CD8-positive, alpha-beta memory T cell (primary cell): ENCODE measurements at regions not wholly inside any gene's neighbourhood (a gene's known extent, or its start where the extent isn't known, plus 50 kb on each side); places are given as distances from the start of the nearest gene placed in this dataset.
"Not testable (repeated sequence)": the region's sequence is repeated elsewhere in the genome, so short reads cannot be mapped to it uniquely, and the experiment has no call there.

ENCODE experiments used
- CTCF ChIA-PET: fragments of 350-600 bp; sonication (Branson Sonifier 250); formaldehyde crosslinking; loops from one replicate; lab custom pipeline; 2021; ENCODE audit warnings: antibody characterized with exemption; lab: Charles Lee
- POLR2A ChIA-PET: fragments of 350-600 bp; sonication (Branson Sonifier 250); formaldehyde crosslinking; loops from one replicate; lab custom pipeline; 2021; ENCODE audit warnings: antibody characterized with exemption; lab: Charles Lee
- DNase-seq, 5 donors: peaks; one replicate each; pipeline versions ENCODE4 v3.0.0 to v3.0.0-alpha.2; 2020 to 2022; ENCODE audit warnings: mixed read lengths in 1 of 5
- H3K27ac ChIP-seq: one replicate; pipeline ENCODE4 v1.7.0; 2013; ENCODE audit warnings: low read depth, mild to moderate bottlenecking, low read length, moderate library complexity
- H3K27me3 ChIP-seq: 2 replicates; pipeline ENCODE4 v1.7.0; 2013; ENCODE audit warnings: low read length, mild to moderate bottlenecking; ENCODE audit not compliant: insufficient read depth, poor library complexity, severe bottlenecking
- H3K36me3 ChIP-seq: 2 replicates; pipeline ENCODE4 v1.7.0; 2013; ENCODE audit warnings: mild to moderate bottlenecking, low read length, moderate library complexity; ENCODE audit not compliant: insufficient read depth
- H3K4me1 ChIP-seq: 2 replicates; pipeline ENCODE4 v1.7.0; 2013; ENCODE audit warnings: mild to moderate bottlenecking, low read length, moderate library complexity; ENCODE audit not compliant: insufficient read depth
- H3K4me3 ChIP-seq: 2 replicates; pipeline ENCODE4 v1.7.0; 2013; ENCODE audit warnings: mild to moderate bottlenecking, low read length
- H3K9me3 ChIP-seq: 2 replicates; pipeline ENCODE4 v1.7.0; 2013; ENCODE audit warnings: mild to moderate bottlenecking, low read length
- H3K27ac Mint-ChIP-seq, 8 donors: one replicate each; pipeline ENCODE4 v1.8.0; 2020 to 2021; ENCODE audit warnings: mixed read lengths in 8 of 8, mild to moderate bottlenecking in 6 of 8, inconsistent platforms in 3 of 8, moderate library complexity in 3 of 8
- H3K27me3 Mint-ChIP-seq, 2 donors: one replicate each; pipeline ENCODE4 v1.8.0; 2020 to 2021; ENCODE audit warnings: mixed read lengths in 2 of 2, mild to moderate bottlenecking in 1 of 2, moderate library complexity in 1 of 2
- H3K36me3 Mint-ChIP-seq, 3 donors: one replicate each; pipeline ENCODE4 v1.8.0; 2020 to 2021; ENCODE audit warnings: mixed read lengths in 3 of 3, inconsistent platforms in 1 of 3, mild to moderate bottlenecking in 1 of 3
- H3K4me1 Mint-ChIP-seq, 3 donors: one replicate each; pipeline ENCODE4 v1.8.0; 2020 to 2021; ENCODE audit warnings: mixed read lengths in 3 of 3, inconsistent platforms in 1 of 3, mild to moderate bottlenecking in 1 of 3
- H3K4me3 Mint-ChIP-seq, 7 donors: one replicate each; pipeline ENCODE4 v1.8.0; 2020 to 2021; ENCODE audit warnings: mixed read lengths in 7 of 7, mild to moderate bottlenecking in 6 of 7, moderate library complexity in 4 of 7, inconsistent platforms in 2 of 7
- H3K9me3 Mint-ChIP-seq, 5 donors: one replicate each; pipeline ENCODE4 v1.8.0; 2020 to 2022; ENCODE audit warnings: mixed read lengths in 5 of 5, mild to moderate bottlenecking in 3 of 5, moderate library complexity in 2 of 5, inconsistent platforms in 1 of 5

DNA sequence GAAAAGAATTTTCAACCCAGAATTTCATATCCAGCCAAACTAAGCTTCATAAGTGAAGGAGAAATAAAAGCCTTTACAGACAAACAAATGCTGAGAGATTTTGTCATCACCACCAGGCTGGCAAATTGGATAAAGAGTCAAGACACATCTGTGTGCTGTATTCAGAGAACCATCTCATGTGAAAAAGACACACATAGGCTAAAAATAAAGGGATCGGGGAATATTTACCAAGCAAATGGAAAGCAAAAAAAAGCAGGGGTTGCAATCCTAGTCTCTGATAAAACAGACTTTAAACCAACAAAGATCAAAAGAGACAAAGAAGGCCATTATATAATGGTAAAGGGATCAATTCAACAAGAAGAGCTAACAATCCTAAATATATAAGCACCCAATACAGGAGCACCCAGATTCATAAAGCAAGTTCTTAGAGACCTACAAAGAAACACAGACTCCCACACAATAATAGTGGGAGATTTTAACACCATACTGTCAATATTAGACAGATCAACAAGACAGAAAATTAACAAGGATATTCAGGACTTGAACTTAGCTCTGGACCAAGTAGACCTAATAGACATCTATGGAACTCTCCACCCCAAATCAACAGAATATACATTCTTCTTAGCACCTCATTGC lies 55.9 kb upstream of the ACSM6 start:
- H3K9me3 Mint-ChIP-seq = peaks cover 0 to 12% (median 4%) of the 10 kb centered on the region in 5 donors
- H3K36me3 Mint-ChIP-seq, H3K4me1 ChIP-seq, H3K4me1 Mint-ChIP-seq, DNase-seq, POLR2A ChIA-PET, H3K27ac ChIP-seq, H3K27ac Mint-ChIP-seq, H3K27me3 ChIP-seq, H3K9me3 ChIP-seq, H3K4me3 ChIP-seq, CTCF ChIA-PET, H3K36me3 ChIP-seq, H3K27me3 Mint-ChIP-seq, H3K4me3 Mint-ChIP-seq: not testable (repeated sequence)

DNA sequence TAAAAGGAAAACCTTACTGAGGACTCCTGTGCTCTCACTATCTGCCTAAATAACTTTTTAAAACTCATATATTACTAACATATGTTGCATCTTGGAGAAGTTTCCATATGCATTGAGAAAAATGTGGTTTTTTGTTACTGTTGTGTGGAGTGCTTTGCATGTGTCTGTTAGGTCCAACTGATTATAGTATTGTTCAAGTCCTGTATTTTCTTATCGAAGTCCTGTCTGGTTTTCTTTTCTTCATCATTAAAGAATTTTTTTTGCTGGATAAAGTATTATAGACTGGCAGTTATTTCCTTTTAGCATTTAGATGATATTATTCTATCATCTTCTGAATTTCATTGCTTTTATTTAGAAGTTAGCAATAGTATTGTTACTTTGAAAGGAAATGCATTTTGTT lies 59.5 kb upstream of the ACSM6 start:
- no peaks in the 10 kb centered on the region for H3K36me3 ChIP-seq
- no peaks in the 10 kb centered on the region for H3K9me3 ChIP-seq
- no peak for DNase-seq
- H3K4me3 ChIP-seq = no peak overlapping the region
- CTCF ChIA-PET = interaction anchor here (1.4 kb wide), 1 partner anchor 229 kb away, joined by 5 read pairs; no protein-coding TSS in a partner anchor
- Mint-ChIP-seq H3K27me3 (peaks cover 0 to 3% of the 10 kb centered on the region in 2 donors), H3K9me3 (peaks cover 0 to 6% (median 0%) of the 10 kb centered on the region in 5 donors), H3K36me3 (no peaks in the 10 kb centered on the region), H3K4me3 (no peak overlapping the region), H3K4me1 (no peaks in the 10 kb centered on the region), H3K27ac (no peak overlapping the region)
- H3K27ac ChIP-seq = no peak overlapping the region
- POLR2A ChIA-PET = no interaction called here
- H3K4me1 ChIP-seq = no peaks in the 10 kb centered on the region
- no peaks in the 10 kb centered on the region for H3K27me3 ChIP-seq

DNA sequence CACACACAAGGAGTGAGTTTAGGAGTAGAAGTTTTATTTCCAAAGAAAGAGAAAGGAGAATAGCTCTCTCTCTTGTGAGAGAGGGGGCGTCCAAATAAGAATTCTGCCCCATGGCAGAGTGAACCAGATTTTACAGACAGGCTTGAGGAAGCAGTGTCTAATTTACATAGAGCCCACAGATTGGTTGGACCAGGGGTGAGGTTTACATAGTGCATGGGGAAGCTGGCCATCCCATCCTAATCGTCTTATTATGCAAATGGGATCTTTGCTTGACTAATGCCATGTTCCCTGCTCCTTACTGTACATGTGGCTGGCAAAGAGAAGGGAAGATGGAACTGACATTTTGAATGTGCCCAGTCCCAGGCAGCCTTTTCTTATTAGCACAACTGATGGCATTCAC lies 60.0 kb upstream of the ACSM6 start:
- H3K27me3 ChIP-seq = no peaks in the 10 kb centered on the region
- no peak overlapping the region for H3K27ac ChIP-seq
- no peak overlapping the region for H3K4me3 ChIP-seq
- peaks cover 0 to 3% (median 2%) of the 10 kb centered on the region in 5 donors for H3K9me3 Mint-ChIP-seq
- H3K27ac Mint-ChIP-seq = no peak overlapping the region
- no peak overlapping the region for H3K4me3 Mint-ChIP-seq
- POLR2A ChIA-PET = no interaction called here
- H3K27me3 Mint-ChIP-seq = peaks cover 0 to 3% of the 10 kb centered on the region in 2 donors
- no peaks in the 10 kb centered on the region for H3K36me3 Mint-ChIP-seq
- DNase-seq = no peak
- no peaks in the 10 kb centered on the region for H3K4me1 Mint-ChIP-seq
- no peaks in the 10 kb centered on the region for H3K9me3 ChIP-seq
- CTCF ChIA-PET = interaction anchor here (1.0 to 1.4 kb wide), 3 partner anchors 109 to 232 kb away, joined by 3 to 6 read pairs (median 5); no protein-coding TSS in a partner anchor
- H3K4me1 ChIP-seq = no peaks in the 10 kb centered on the region
- no peaks in the 10 kb centered on the region for H3K36me3 ChIP-seq

GRCh38 chr10:95133016-95133752 lies 60.9 kb upstream of the ACSM6 start:
- Histone ChIP-seq H3K36me3 (no peaks in the 10 kb centered on the region), H3K4me1 (no peaks in the 10 kb centered on the region), H3K27me3 (no peaks in the 10 kb centered on the region), H3K4me3 (no peak overlapping the region), H3K27ac (no peak overlapping the region), H3K9me3 (no peaks in the 10 kb centered on the region)
- POLR2A ChIA-PET = no interaction called here
- Mint-ChIP-seq H3K4me1 (no peaks in the 10 kb centered on the region), H3K27me3 (peaks cover 3% of the 10 kb centered on the region in 2 donors), H3K9me3 (peaks cover 0 to 4% (median 1%) of the 10 kb centered on the region in 5 donors), H3K36me3 (no peaks in the 10 kb centered on the region), H3K4me3 (no peak overlapping the region), H3K27ac (no peak overlapping the region)
- peak; percentile 20 to 60 (median 38) for DNase-seq
- CTCF ChIA-PET = interaction anchor here (0.7 to 1.4 kb wide), 4 partner anchors 39 to 233 kb away, joined by 3 to 6 read pairs (median 4); no protein-coding TSS in a partner anchor

GRCh38 chr10:95130429-95130828 lies 61.1 kb upstream of the CYP2C8 start:
- H3K27me3 ChIP-seq, H3K27ac ChIP-seq, H3K4me1 ChIP-seq, H3K4me1 Mint-ChIP-seq, H3K36me3 ChIP-seq, H3K27me3 Mint-ChIP-seq, H3K9me3 ChIP-seq, CTCF ChIA-PET, H3K27ac Mint-ChIP-seq, DNase-seq, H3K4me3 ChIP-seq, H3K36me3 Mint-ChIP-seq, H3K9me3 Mint-ChIP-seq, H3K4me3 Mint-ChIP-seq, POLR2A ChIA-PET: not testable (repeated sequence)

DNA sequence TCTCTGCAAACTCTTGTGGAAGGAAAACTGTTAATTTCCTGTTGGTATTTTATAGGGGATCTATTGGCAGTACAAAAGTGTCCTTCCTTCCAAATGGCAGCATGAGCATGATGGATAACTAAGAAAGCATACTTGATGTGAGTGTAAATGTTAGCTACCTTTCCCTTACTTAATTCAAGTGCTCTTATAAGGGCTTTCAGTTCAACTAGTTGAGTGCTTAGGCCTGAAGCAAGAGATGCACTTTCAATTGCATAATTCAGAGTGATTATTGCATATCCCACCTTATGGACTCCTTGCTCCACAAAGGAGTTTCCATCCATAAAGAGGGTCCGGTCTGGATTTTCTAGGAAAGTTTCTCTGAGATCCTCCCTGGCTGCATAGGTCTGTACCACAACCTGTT lies 56.3 kb upstream of the CYP2C8 start:
- Histone ChIP-seq H3K4me1 (no peaks in the 10 kb centered on the region), H3K27me3 (no peaks in the 10 kb centered on the region), H3K27ac (no peak overlapping the region), H3K4me3 (no peak overlapping the region), H3K36me3 (no peaks in the 10 kb centered on the region), H3K9me3 (no peaks in the 10 kb centered on the region)
- Mint-ChIP-seq H3K27me3 (peaks cover 3 to 5% of the 10 kb centered on the region in 2 donors), H3K27ac (no peak overlapping the region), H3K9me3 (peaks cover 0 to 10% (median 1%) of the 10 kb centered on the region in 5 donors), H3K4me1 (no peaks in the 10 kb centered on the region), H3K36me3 (no peaks in the 10 kb centered on the region), H3K4me3 (no peak overlapping the region)
- CTCF ChIA-PET = no interaction called here
- DNase-seq = no peak
- POLR2A ChIA-PET = no interaction called here

GRCh38 chr10:95122736-95123135 lies 53.4 kb upstream of the CYP2C8 start:
- Histone ChIP-seq H3K9me3 (no peaks in the 10 kb centered on the region), H3K4me1 (no peaks in the 10 kb centered on the region), H3K27ac (no peak overlapping the region), H3K36me3 (no peaks in the 10 kb centered on the region), H3K27me3 (no peaks in the 10 kb centered on the region), H3K4me3 (no peak overlapping the region)
- Mint-ChIP-seq H3K4me3 (no peak overlapping the region), H3K36me3 (no peaks in the 10 kb centered on the region), H3K27ac (no peak overlapping the region), H3K4me1 (no peaks in the 10 kb centered on the region), H3K27me3 (peaks cover 0 to 6% of the 10 kb centered on the region in 2 donors), H3K9me3 (peaks cover 4 to 14% (median 9%) of the 10 kb centered on the region in 5 donors)
- DNase-seq = no peak
- POLR2A ChIA-PET = no interaction called here
- CTCF ChIA-PET = no interaction called here

- CTCF ChIA-PET = no interaction called here
- Mint-ChIP-seq H3K27me3 (peaks cover 0 to 6% of the 10 kb centered on the region in 2 donors), H3K4me3 (no peak overlapping the region)
Observed at GRCh38 chr10:95121904-95122303, 52.6 kb upstream of the CYP2C8 start.

More at GRCh38 chr10:95121904-95122303, 52.6 kb upstream of the CYP2C8 start:
- H3K27ac ChIP-seq = no peak overlapping the region
- H3K9me3 Mint-ChIP-seq = peaks cover 4 to 17% (median 12%) of the 10 kb centered on the region in 5 donors
- no peak overlapping the region for H3K27ac Mint-ChIP-seq
- POLR2A ChIA-PET = no interaction called here
- H3K4me3 ChIP-seq = no peak overlapping the region
- no peaks in the 10 kb centered on the region for H3K4me1 Mint-ChIP-seq
- no peaks in the 10 kb centered on the region for H3K36me3 Mint-ChIP-seq
- no peaks in the 10 kb centered on the region for H3K4me1 ChIP-seq
- no peak for DNase-seq
- H3K9me3 ChIP-seq = no peaks in the 10 kb centered on the region
- no peaks in the 10 kb centered on the region for H3K36me3 ChIP-seq
- H3K27me3 ChIP-seq = no peaks in the 10 kb centered on the region
